Frontal cortex (tissue), 3 donors: ENCODE measurements at regions not wholly inside any gene's neighbourhood (a gene's known extent, or its start where the extent isn't known, plus 50 kb on each side); places are given as distances from the start of the nearest gene placed in this dataset.

Source experiments
- DNase-seq, 2 donors: peaks; one replicate each; pipeline ENCODE4 v3.0.0; 2012; ENCODE audit warnings: low spot score in 2 of 2
- FAIRE-seq: peaks from 2 replicates; lab custom pipeline; 2012; peaks lifted over from hg19 to GRCh38; lab: Jason Lieb, UNC
- donor health status: control.
- donor health status: control.
- donor health status: control.

DNA sequence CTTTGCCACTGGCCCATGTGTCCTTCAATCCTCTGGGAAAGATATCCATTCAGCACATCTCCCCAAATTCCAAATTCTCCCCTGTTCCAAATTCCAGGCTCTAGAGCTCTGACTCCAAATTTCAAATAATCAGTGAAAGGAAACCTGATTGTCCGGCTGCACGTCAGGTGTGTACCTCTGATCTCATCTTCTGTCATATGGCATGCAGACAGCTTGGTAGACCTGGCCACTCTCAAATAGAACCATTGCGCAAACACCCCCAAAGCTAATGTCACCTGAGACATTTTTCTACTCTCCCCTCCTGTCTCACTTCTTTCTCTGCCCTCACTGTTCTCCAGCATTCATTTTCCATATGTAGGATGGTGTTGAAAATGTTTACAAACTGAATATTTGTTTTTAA, 337.0 kb upstream of the DYNLRB2 start:
- FAIRE-seq: no peak
- DNase-seq: no peak

- no peak for DNase-seq
- FAIRE-seq: no peak
These were observed 337.9 kb upstream of the DYNLRB2 start for GRCh38 chr16:80202831-80203413.

DNA sequence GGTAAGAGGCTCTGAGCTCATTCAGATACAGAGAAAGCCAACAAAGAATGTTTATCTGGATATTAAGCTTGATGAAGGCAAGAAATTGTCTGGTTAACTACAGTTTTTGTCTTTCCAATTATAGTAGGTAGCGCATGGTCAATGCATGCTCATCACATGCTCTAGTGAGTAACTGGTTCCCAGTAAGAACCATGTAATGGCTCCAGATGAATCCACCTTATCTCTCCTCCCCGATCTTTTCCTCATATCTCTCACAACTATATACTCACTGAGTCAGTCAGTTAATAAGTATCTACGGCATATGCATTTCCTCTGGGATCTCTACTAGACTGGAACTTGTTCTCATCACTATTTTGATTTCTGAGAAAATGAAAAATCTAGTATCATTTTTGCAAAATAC, 340.7 kb upstream of the DYNLRB2 start:
- DNase-seq (no peak), FAIRE-seq (no peak)

GRCh38 chr16:80199614-80200013, 341.2 kb upstream of the DYNLRB2 start:
- no peak for FAIRE-seq
- no peak for DNase-seq

GRCh38 chr16:80198311-80199299, 342.2 kb upstream of the DYNLRB2 start:
- FAIRE-seq (no peak), DNase-seq (no peak)

DNA sequence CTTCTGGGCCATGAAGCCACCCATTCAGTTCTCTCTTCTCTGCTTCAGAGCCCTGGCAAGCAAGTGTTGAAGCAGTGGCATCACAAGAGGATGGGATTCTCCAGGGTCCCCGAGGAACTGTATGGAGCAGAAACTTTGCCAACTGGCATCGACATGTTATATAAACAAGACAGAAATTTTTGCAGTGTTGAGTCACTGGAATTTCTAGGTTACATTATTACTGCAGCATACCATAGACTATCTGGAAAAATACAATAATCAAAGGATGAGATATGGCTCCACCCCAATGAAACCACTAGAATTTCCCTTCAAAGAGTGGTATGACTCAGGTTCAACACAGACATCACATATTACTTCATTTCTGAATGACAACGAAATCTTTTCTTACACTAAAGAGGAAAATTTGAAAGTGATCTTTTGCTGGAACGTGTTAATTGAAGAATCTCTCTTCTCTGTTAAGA, 343.0 kb upstream of the DYNLRB2 start:
- no peak for DNase-seq
- no peak for FAIRE-seq

DNA sequence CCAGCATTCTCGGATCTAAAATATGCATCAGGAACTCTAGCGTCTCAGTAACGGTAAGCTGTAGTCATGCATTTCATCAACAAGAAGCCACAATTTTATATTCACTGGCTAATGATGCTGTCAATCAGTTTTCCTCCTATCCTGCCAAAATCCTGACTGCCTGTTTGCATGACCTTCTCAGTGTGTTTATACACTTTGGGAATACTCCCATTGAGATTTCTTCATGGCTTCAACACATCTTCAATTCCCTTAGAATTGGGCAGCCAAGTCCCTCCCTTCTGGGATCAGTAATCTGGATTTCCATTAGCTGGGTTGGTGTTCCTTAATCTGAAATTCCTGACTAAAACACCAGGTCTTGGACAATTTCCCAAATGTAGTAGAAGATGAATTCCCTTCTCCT, 348.9 kb upstream of the DYNLRB2 start:
- FAIRE-seq (no peak), DNase-seq (no peak)

DNA sequence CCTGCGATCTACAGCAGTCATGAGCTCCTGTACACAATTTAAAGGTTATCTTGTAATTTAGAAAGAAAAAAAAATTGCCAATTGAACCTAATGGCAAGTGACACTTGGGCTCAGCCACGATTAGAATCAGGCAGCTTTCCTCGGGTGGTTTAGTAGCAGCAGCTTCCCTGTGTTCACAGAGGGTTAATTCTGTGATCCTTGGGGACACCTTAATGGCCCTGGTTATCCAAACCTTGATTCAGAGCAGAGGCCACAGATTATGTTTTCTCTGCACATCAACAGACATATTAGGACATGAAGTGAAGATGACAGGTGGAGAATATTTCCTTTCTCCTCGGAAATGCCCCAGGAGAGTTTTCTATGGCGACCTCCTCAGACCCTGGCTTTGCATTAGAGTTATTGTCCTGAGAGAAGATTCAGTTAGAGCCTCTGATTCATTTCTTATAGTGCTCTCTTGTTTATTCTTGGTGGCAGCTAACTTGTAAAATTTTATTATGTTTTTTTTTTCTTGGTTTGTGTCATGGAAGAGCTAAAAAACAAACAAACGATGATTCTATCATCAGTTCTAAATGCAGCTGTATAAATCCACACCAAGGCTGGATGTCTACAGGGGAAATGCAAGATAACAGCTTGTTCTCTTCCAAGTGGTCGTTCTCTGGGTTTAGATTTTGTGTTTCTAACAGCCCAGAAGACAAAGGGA, 351.2 kb upstream of the DYNLRB2 start:
- no peak for DNase-seq
- no peak for FAIRE-seq

DNA sequence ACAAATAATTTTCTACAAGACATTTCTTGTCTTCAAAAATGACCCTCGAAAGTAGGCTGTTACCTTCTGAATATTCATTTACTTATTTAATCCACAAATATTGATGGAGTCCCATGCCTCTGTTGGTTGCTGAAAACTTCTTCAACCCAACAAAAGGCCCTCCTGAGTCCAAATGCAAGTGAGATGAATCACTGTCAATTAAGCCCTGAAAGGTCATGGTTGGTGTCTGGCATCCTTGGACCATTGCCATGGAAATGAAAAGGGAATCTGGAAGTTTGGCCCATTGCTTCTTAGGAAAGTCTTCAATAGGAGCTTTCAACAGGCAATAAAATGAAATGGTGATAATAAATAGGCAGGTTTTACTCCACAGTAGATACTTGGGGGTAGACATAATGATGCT, 364.7 kb upstream of the DYNLRB2 start:
- no peak for DNase-seq
- FAIRE-seq: no peak

DNA sequence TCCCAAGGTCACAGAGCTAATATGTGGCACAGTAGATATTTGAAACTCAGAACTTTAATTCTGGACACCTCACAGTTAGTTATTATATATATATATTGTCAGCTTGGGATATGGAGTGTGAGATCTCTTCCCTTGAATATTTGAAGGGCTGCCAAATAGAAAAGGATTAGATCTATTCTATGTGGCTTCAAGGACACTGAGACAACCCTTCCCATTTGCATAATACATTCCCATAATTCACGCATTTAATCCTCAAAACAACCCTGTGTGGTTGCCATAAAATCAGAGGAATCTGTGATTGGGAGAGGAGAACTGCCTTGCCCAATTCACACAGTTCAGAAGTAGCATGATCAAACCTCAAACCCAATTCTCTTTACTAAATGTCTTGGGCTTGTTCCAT, 365.8 kb upstream of the DYNLRB2 start:
- FAIRE-seq: no peak
- no peak for DNase-seq

DNA sequence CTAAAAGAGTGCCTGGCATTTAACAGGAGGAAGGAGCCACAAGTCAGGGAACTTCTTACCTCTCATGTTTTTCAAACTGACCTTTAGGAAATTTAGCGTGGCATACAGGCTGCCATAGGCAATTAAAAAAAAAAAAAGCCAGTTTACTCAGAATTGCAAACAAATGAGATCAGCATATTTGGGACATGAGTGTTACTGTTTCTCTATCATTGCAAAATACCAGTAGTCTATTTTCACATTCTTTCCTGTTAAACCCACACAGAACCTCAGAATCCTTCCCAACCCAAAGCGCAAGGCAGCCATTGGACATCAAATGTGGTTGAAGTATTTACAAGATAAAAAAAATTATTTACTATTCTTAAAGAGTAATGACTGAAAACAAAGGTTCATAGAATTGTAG, 366.4 kb upstream of the DYNLRB2 start:
- no peak for DNase-seq
- FAIRE-seq: no peak

DNA sequence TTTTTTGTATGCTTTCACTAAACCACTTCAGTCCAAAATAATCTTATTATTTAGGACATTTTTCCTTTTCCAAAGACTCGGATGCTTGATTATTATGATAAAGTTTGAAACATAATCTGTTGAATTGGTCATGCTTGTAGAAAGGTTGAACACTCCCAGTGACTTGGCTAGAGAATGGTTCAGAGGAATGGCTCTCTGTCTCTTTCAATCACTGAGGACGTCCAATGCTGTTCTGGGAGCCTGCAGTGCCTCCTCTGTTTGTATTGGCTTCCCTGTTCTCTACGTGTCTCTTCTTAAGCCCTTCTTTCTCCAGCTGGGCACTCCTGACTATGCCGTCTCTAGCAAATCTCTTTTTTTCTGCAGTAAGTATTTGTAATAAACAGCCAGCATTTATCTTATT, 369.0 kb upstream of the DYNLRB2 start:
- no peak for DNase-seq
- FAIRE-seq: no peak

GRCh38 chr16:80171199-80171598, 369.6 kb upstream of the DYNLRB2 start:
- FAIRE-seq: no peak

GRCh38 chr16:80167657-80168390, 373.0 kb upstream of the DYNLRB2 start:
- FAIRE-seq (no peak), DNase-seq (no peak)

More at GRCh38 chr16:80171199-80171598, 369.6 kb upstream of the DYNLRB2 start:
- DNase-seq: no peak

GRCh38 chr16:80166082-80166481, 374.7 kb upstream of the DYNLRB2 start:
- DNase-seq (no peak), FAIRE-seq (no peak)

DNA sequence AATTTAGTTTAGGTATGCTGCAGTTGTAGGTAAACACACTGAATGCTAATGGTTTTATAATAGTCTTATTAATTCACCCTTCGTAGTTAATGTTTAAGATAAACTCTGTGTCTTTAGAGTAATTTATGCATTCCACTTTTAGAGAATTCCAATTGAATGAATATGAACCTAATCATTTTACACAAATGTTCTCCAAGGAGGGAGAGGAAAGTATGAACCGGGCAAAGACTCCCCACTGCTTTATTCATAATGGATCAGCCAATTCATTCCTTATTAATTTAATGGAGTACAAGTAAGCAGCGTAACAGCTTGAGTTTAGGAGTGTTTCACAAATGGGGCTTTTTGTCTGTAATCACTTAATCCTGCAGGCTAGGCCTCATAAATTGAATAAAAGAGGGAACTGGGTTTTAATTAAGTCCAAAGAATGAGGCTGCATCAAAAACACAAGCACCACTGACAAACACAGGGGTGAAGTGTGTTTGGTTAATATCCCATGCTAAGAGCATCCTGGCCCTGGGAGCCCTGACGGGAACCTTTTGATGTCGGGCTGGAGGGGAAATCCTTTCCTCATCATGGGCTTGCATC, 375.7 kb upstream of the DYNLRB2 start:
- FAIRE-seq: no peak

GRCh38 chr16:80163339-80163738, 377.5 kb upstream of the DYNLRB2 start:
- DNase-seq (no peak), FAIRE-seq (no peak)

More for the DNA sequence above, 375.7 kb upstream of the DYNLRB2 start:
- DNase-seq: no peak

- DNase-seq: no peak
- FAIRE-seq: no peak
These were observed 378.7 kb upstream of the DYNLRB2 start for GRCh38 chr16:80161799-80162739.

DNA sequence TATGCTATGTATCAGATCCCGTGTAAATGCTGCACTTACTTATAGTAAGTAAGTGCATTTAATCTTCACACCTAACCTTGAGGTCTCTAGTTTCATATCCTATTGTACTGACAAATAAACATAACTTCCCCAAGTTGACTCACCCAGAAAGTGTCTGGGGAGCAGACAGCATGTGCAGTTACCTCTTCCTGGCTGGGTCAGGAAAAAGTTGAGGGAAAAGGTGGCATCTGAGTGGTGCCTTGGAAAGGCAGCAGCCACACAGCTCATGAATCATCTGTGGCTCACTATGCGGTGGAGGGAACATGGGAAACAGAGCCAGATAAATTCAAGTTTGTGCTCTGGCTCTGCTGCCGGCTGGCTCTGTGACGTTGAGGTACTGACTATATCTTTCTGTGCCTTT, 382.0 kb upstream of the DYNLRB2 start:
- no peak for DNase-seq
- no peak for FAIRE-seq
